ENCODE measurements at regions not wholly inside any gene's neighbourhood (a gene's known extent, or its start where the extent isn't known, plus 50 kb on each side); places are given as distances from the start of the nearest gene placed in this dataset.

- no peak for TF ChIP-seq POLR2A (IDR thresholded peaks at IDR 0.05; ENCODE audit: low read length)
- TF ChIP-seq, protein P1, sequence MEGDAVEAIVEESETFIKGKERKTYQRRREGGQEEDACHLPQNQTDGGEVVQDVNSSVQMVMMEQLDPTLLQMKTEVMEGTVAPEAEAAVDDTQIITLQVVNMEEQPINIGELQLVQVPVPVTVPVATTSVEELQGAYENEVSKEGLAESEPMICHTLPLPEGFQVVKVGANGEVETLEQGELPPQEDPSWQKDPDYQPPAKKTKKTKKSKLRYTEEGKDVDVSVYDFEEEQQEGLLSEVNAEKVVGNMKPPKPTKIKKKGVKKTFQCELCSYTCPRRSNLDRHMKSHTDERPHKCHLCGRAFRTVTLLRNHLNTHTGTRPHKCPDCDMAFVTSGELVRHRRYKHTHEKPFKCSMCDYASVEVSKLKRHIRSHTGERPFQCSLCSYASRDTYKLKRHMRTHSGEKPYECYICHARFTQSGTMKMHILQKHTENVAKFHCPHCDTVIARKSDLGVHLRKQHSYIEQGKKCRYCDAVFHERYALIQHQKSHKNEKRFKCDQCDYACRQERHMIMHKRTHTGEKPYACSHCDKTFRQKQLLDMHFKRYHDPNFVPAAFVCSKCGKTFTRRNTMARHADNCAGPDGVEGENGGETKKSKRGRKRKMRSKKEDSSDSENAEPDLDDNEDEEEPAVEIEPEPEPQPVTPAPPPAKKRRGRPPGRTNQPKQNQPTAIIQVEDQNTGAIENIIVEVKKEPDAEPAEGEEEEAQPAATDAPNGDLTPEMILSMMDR (IDR thresholded peaks at IDR 0.05), result no peak
- TF ChIP-seq RAD21 (conservative IDR thresholded peaks at IDR 0.05 in 1 of 2, IDR thresholded peaks at IDR 0.05 in 1 of 2), result no peak
- TF ChIP-seq, protein P2, sequence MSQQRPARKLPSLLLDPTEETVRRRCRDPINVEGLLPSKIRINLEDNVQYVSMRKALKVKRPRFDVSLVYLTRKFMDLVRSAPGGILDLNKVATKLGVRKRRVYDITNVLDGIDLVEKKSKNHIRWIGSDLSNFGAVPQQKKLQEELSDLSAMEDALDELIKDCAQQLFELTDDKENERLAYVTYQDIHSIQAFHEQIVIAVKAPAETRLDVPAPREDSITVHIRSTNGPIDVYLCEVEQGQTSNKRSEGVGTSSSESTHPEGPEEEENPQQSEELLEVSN (IDR thresholded peaks at IDR 0.05; ENCODE audit: borderline replicate concordance, low read depth), result no peak
- no peak for TF ChIP-seq SREBF2 (IDR thresholded peaks at IDR 0.05)
- TF ChIP-seq, protein P3, sequence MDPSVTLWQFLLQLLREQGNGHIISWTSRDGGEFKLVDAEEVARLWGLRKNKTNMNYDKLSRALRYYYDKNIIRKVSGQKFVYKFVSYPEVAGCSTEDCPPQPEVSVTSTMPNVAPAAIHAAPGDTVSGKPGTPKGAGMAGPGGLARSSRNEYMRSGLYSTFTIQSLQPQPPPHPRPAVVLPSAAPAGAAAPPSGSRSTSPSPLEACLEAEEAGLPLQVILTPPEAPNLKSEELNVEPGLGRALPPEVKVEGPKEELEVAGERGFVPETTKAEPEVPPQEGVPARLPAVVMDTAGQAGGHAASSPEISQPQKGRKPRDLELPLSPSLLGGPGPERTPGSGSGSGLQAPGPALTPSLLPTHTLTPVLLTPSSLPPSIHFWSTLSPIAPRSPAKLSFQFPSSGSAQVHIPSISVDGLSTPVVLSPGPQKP (IDR thresholded peaks at IDR 0.05; ENCODE audit: low read depth, low read length), result no peak
- TF ChIP-seq REST (IDR thresholded peaks at IDR 0.05), result no peak
Measured at GRCh38 chr13:87120476-87120875, 550.7 kb upstream of the SLITRK5 start.
